Spleen (tissue), 7 donors: ENCODE measurements at regions not wholly inside any gene's neighbourhood (a gene's known extent, or its start where the extent isn't known, plus 50 kb on each side); places are given as distances from the start of the nearest gene placed in this dataset.

Experiments used
- POLR2A ChIP-seq, 3 donors: fragments of 450-650 bp; IDR thresholded peaks; one replicate each; pipeline ENCODE4 v1.5.1; 2017; ENCODE audit warnings: antibody characterized with exemption in 3 of 3, mild to moderate bottlenecking in 1 of 3
- TF ChIP-seq, protein P1 (sequence below), 11 experiments: fragments of 200-600 bp in 7 of 11; fragments of 450-650 bp in 4 of 11; sonication (generic) in 4 of 11; IDR thresholded peaks in 8 of 11; conservative IDR thresholded peaks in 3 of 11; 1 replicate in 7 of 11; 2 replicates in 4 of 11; pipeline versions ENCODE4 v1.4.0 to v1.8.0; 2016 to 2021; ENCODE audit warnings: antibody characterized with exemption in 11 of 11, inconsistent platforms in 4 of 11, mild to moderate bottlenecking in 1 of 11
- donor health status: DM: no; HTN: no; CAD: no; lungs with moderate emphysema.
- donor health status: DM: no; HTN: no; CAD: no.
- donor health status: DM: no; HTN: no; CAD: no.

DNA sequence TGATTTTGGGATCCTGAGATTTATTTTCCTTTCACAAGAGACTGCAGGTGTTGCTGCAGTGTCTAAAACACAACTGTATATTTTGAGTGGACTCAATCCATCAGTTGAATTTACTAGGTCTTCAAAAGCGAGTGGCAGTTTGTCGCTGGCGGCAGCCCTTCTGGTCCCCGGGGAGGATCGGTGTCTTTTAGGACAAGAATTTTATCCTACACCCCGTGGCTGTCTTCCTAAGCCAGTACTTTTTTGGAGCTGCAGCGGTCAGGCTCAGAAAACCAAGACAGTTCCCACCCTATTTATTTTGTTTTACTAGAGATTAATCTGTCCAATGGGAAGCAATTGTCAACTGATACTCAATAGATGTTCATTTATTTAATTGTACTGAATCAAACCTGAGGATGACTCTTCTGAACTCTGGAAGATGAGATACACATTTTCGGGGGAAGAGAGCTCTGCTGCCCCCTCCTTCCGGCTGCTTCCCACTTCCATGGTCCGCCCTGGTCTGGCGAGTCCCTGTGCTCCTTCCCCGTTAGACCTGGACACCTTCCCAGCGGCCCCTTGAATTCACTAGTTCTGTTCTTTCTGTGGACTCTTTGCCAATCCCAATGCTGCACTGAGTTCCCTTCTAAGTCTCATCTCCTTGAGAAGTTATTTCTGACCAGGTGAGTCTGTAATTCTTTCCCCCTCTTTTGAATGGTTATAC lies 90.6 kb downstream of the ERMARD start:
- TF ChIP-seq, protein P1, sequence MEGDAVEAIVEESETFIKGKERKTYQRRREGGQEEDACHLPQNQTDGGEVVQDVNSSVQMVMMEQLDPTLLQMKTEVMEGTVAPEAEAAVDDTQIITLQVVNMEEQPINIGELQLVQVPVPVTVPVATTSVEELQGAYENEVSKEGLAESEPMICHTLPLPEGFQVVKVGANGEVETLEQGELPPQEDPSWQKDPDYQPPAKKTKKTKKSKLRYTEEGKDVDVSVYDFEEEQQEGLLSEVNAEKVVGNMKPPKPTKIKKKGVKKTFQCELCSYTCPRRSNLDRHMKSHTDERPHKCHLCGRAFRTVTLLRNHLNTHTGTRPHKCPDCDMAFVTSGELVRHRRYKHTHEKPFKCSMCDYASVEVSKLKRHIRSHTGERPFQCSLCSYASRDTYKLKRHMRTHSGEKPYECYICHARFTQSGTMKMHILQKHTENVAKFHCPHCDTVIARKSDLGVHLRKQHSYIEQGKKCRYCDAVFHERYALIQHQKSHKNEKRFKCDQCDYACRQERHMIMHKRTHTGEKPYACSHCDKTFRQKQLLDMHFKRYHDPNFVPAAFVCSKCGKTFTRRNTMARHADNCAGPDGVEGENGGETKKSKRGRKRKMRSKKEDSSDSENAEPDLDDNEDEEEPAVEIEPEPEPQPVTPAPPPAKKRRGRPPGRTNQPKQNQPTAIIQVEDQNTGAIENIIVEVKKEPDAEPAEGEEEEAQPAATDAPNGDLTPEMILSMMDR (IDR thresholded peaks at IDR 0.05 in 8 of 11, conservative IDR thresholded peaks at IDR 0.05 in 3 of 11): no peak
- TF ChIP-seq POLR2A (IDR thresholded peaks at IDR 0.05): no peak
